Dedifferentiated amniotic fluid mesenchymal stem cell (primary cell): ENCODE measurements at regions not wholly inside any gene's neighbourhood (a gene's known extent, or its start where the extent isn't known, plus 50 kb on each side); places are given as distances from the start of the nearest gene placed in this dataset.
A peak's percentile ranks its signal among the peaks of the same experiment; 100 is the strongest.
"Not testable (repeated sequence)": the region's sequence is repeated elsewhere in the genome, so short reads cannot be mapped to it uniquely, and the experiment has no call there.

ENCODE experiments used
- DNase-seq: peaks from one replicate; pipeline ENCODE4 v3.0.0-alpha.2; 2016; ENCODE audit errors: extremely low spot score

- no peak for DNase-seq
These were observed 155.0 kb downstream of the CYSLTR2 start for GRCh38 chr13:48808683-48809082.

GRCh38 chr13:48810013-48810412 is 156.3 kb downstream of the CYSLTR2 start:
- no peak for DNase-seq

- DNase-seq = no peak
These were observed 159.8 kb downstream of the CYSLTR2 start for GRCh38 chr13:48813518-48813917.

- DNase-seq = no peak
These were observed 159.0 kb upstream of the FNDC3A start for GRCh38 chr13:48816700-48817099.

- no peak for DNase-seq
These were observed 158.4 kb upstream of the FNDC3A start for GRCh38 chr13:48817166-48817802.

- DNase-seq = peak; percentile 83
These were observed 157.0 kb upstream of the FNDC3A start for GRCh38 chr13:48818495-48819356.

GRCh38 chr13:48819376-48819775 is 156.3 kb upstream of the FNDC3A start:
- DNase-seq = no peak

GRCh38 chr13:48819899-48820298 is 155.8 kb upstream of the FNDC3A start:
- DNase-seq = no peak

- not testable (repeated sequence) for DNase-seq
These were observed 152.2 kb upstream of the FNDC3A start for GRCh38 chr13:48823526-48823925.

GRCh38 chr13:48826039-48826438 is 149.7 kb upstream of the FNDC3A start:
- DNase-seq = no peak

- DNase-seq = not testable (repeated sequence)
These were observed 148.7 kb upstream of the FNDC3A start for GRCh38 chr13:48826922-48827454.

- no peak for DNase-seq
These were observed 148.0 kb upstream of the FNDC3A start for GRCh38 chr13:48827709-48828108.

GRCh38 chr13:48828962-48829411 is 146.7 kb upstream of the FNDC3A start:
- no peak for DNase-seq

GRCh38 chr13:48829536-48829935 is 146.2 kb upstream of the FNDC3A start:
- no peak for DNase-seq

GRCh38 chr13:48831248-48831647 is 144.5 kb upstream of the FNDC3A start:
- no peak for DNase-seq

- DNase-seq = no peak
These were observed 142.3 kb upstream of the FNDC3A start for GRCh38 chr13:48833412-48833811.

- DNase-seq = not testable (repeated sequence)
These were observed 140.4 kb upstream of the FNDC3A start for GRCh38 chr13:48835326-48835725.

GRCh38 chr13:48838193-48838973 is 137.3 kb upstream of the FNDC3A start:
- DNase-seq = no peak

GRCh38 chr13:48839171-48839570 is 136.5 kb upstream of the FNDC3A start:
- DNase-seq = no peak

- DNase-seq = no peak
These were observed 135.3 kb upstream of the FNDC3A start for GRCh38 chr13:48840366-48840765.

- DNase-seq = no peak
These were observed 133.4 kb upstream of the FNDC3A start for GRCh38 chr13:48842316-48842715.
